ENCODE measurements at regions not wholly inside any gene's neighbourhood (a gene's known extent, or its start where the extent isn't known, plus 50 kb on each side); places are given as distances from the start of the nearest gene placed in this dataset.

GRCh38 chr2:173772205-173772604, 193.0 kb downstream of the SP3 start:
- no peak overlapping the region for H3K4me3 ChIP-seq (ENCODE audit: low read depth, low read length)
- DNase-seq (ENCODE audit: low read depth), result no peak
- no peak for TF ChIP-seq CTCF (conservative IDR thresholded peaks at IDR 0.05; ENCODE audit: low read depth, low read length)

DNA sequence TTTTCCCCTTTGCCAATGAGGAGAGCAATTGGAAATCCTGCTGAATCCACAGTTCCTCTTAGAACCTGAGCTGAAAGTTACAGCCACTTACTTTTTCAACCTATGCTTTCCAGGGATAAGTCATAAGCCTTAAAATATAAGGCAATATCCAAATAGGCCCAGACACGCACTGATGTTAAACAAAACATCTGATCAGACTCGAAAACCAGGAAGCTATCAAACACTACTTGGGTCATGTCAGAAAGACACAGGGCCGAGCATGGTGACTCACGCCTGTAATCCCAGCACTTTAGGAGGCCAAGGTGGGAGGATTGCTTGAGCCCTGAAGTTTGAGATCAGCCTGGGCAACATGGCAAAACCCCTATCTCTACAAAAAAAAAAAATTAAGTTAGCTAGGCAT, 192.1 kb downstream of the SP3 start:
- no peak overlapping the region for H3K4me3 ChIP-seq (ENCODE audit: low read depth, low read length)
- TF ChIP-seq CTCF (conservative IDR thresholded peaks at IDR 0.05; ENCODE audit: low read depth, low read length), result no peak
- DNase-seq (ENCODE audit: low read depth), result no peak

GRCh38 chr2:173775440-173775839, 189.7 kb downstream of the SP3 start:
- TF ChIP-seq CTCF (conservative IDR thresholded peaks at IDR 0.05; ENCODE audit: low read depth, low read length), result no peak
- no peak overlapping the region for H3K4me3 ChIP-seq (ENCODE audit: low read depth, low read length)
- no peak for DNase-seq (ENCODE audit: low read depth)

- no peak for TF ChIP-seq CTCF (conservative IDR thresholded peaks at IDR 0.05; ENCODE audit: low read depth, low read length)
- H3K4me3 ChIP-seq (ENCODE audit: low read depth, low read length), result no peak overlapping the region
- DNase-seq (ENCODE audit: low read depth), result no peak
Measured at GRCh38 chr2:173782681-173783080, 182.5 kb downstream of the SP3 start.

GRCh38 chr2:173783382-173783781, 181.8 kb downstream of the SP3 start:
- no peak for DNase-seq (ENCODE audit: low read depth)
- TF ChIP-seq CTCF (conservative IDR thresholded peaks at IDR 0.05; ENCODE audit: low read depth, low read length), result no peak
- no peak overlapping the region for H3K4me3 ChIP-seq (ENCODE audit: low read depth, low read length)

GRCh38 chr2:173785813-173786212, 179.4 kb downstream of the SP3 start:
- no peak for TF ChIP-seq CTCF (conservative IDR thresholded peaks at IDR 0.05; ENCODE audit: low read depth, low read length)

GRCh38 chr2:173791502-173791901, 173.7 kb downstream of the SP3 start:
- no peak for TF ChIP-seq CTCF (conservative IDR thresholded peaks at IDR 0.05; ENCODE audit: low read depth, low read length)
- no peak overlapping the region for H3K4me3 ChIP-seq (ENCODE audit: low read depth, low read length)
- DNase-seq (ENCODE audit: low read depth), result no peak

More at GRCh38 chr2:173785813-173786212, 179.4 kb downstream of the SP3 start:
- DNase-seq (ENCODE audit: low read depth), result no peak
- H3K4me3 ChIP-seq (ENCODE audit: low read depth, low read length), result no peak overlapping the region

Measured in epithelial cell of proximal tubule (primary cell).